Neural progenitor cell (in vitro differentiated cells): ENCODE measurements at regions not wholly inside any gene's neighbourhood (a gene's known extent, or its start where the extent isn't known, plus 50 kb on each side); places are given as distances from the start of the nearest gene placed in this dataset.

Experiments used
- DNase-seq: peaks from one replicate; pipeline ENCODE4 v3.0.0-alpha.2; 2016; ENCODE audit warnings: low spot score
- H2AFZ ChIP-seq: fragments of 200-600 bp; sonication (generic); replicated peaks from 2 replicates; pipeline ENCODE4 v1.6.1; 2016; ENCODE audit warnings: antibody characterized with exemption
- H3F3A ChIP-seq: fragments of 200-600 bp; sonication (generic); 2 replicates; pipeline ENCODE4 v1.6.1; 2016; ENCODE audit warnings: antibody characterized with exemption, low read depth
- H3K27ac ChIP-seq: fragments of 200-600 bp; sonication (generic); 2 replicates; pipeline ENCODE4 v1.5.1; 2016; ENCODE audit warnings: mild to moderate bottlenecking
- H3K27me3 ChIP-seq: fragments of 200-600 bp; sonication (generic); 2 replicates; pipeline ENCODE4 v1.6.1; 2016; ENCODE audit warnings: mild to moderate bottlenecking, moderate library complexity
- H3K36me3 ChIP-seq: fragments of 200-600 bp; sonication (generic); 2 replicates; pipeline ENCODE4 v1.5.1; 2016
- H3K4me1 ChIP-seq: fragments of 200-600 bp; sonication (generic); 2 replicates; pipeline ENCODE4 v1.6.1; 2016; ENCODE audit warnings: mixed run types
- H3K4me2 ChIP-seq: fragments of 200-600 bp; sonication (generic); 2 replicates; pipeline ENCODE4 v1.6.1; 2016
- H3K4me3 ChIP-seq: fragments of 200-600 bp; sonication (generic); 2 replicates; pipeline ENCODE4 v1.5.1; 2016
- H3K79me2 ChIP-seq: fragments of 200-600 bp; sonication (generic); 2 replicates; pipeline ENCODE4 v1.6.1; 2016; ENCODE audit warnings: low read depth
- H3K9ac ChIP-seq: fragments of 200-600 bp; sonication (generic); 2 replicates; pipeline ENCODE4 v1.6.1; 2016
- H3K9me3 ChIP-seq: fragments of 200-600 bp; sonication (generic); 2 replicates; pipeline ENCODE4 v1.5.1; 2016; ENCODE audit warnings: low read depth
- H4K20me1 ChIP-seq: fragments of 200-600 bp; sonication (generic); 2 replicates; pipeline ENCODE4 v1.6.1; 2016; ENCODE audit warnings: low read depth
- H3K27ac Mint-ChIP-seq: 3 replicates; pipeline ENCODE4 v1.8.0; 2021; ENCODE audit warnings: mixed read lengths
- H3K27me3 Mint-ChIP-seq: 2 replicates; pipeline ENCODE4 v1.8.0; 2022; ENCODE audit warnings: low read depth, mild to moderate bottlenecking, inconsistent platforms, moderate library complexity, mixed read lengths; ENCODE audit not compliant: insufficient read depth
- H3K36me3 Mint-ChIP-seq: 3 replicates; pipeline ENCODE4 v1.8.0; 2021; ENCODE audit warnings: mixed read lengths
- H3K4me1 Mint-ChIP-seq: 3 replicates; pipeline ENCODE4 v1.8.0; 2021; ENCODE audit warnings: mixed read lengths
- H3K4me3 Mint-ChIP-seq: 3 replicates; pipeline ENCODE4 v1.8.0; 2021; ENCODE audit warnings: mild to moderate bottlenecking, moderate library complexity, mixed read lengths
- H3K9me3 Mint-ChIP-seq: 3 replicates; pipeline ENCODE4 v1.8.0; 2020; ENCODE audit warnings: mixed read lengths
- CTCF ChIP-seq: fragments of 200-600 bp; sonication (generic); IDR thresholded peaks from 2 replicates; pipeline ENCODE4 v1.5.1; 2017; ENCODE audit warnings: antibody characterized with exemption, mild to moderate bottlenecking
- EZH2 ChIP-seq: fragments of 200-600 bp; sonication (generic); IDR thresholded peaks from 2 replicates; pipeline ENCODE4 v1.6.1; 2017; ENCODE audit warnings: antibody characterized with exemption, mild to moderate bottlenecking, moderate library complexity
- EZH2phosphoT487 ChIP-seq: fragments of 200-600 bp; sonication (generic); IDR thresholded peaks from 2 replicates; pipeline ENCODE4 v1.6.1; 2017; ENCODE audit warnings: antibody characterized with exemption

- Histone ChIP-seq H3K4me1 (peaks cover 30% of the 10 kb centered on the region), H3K4me2 (peak overlapping the region; percentile 91), H3K36me3 (no peaks in the 10 kb centered on the region)
Measured at GRCh38 chr9:36486933-36487481, 85.7 kb upstream of the MELK start.

GRCh38 chr9:36486329-36486932 is 86.3 kb upstream of the MELK start:
- peak; percentile 45 for DNase-seq
- Mint-ChIP-seq H3K4me1 (peaks cover 39% of the 10 kb centered on the region), H3K27me3 (peaks cover 5% of the 10 kb centered on the region), H3K4me3 (peak overlapping the region; percentile 93), H3K36me3 (peaks cover 3% of the 10 kb centered on the region), H3K9me3 (no peaks in the 10 kb centered on the region), H3K27ac (peak overlapping the region; percentile 66)
- H3F3A ChIP-seq: peaks cover 43% of the 10 kb centered on the region
- peak overlapping the region; percentile 91 for H3K4me3 ChIP-seq
- peaks cover 56% of the 10 kb centered on the region for H4K20me1 ChIP-seq
- H3K36me3 ChIP-seq: no peaks in the 10 kb centered on the region
- H3K9ac ChIP-seq: peak overlapping the region; percentile 88
- peak overlapping the region; percentile 90 for H3K27ac ChIP-seq
- no peak for TF ChIP-seq EZH2phosphoT487
- TF ChIP-seq EZH2: no peak
- no peak for TF ChIP-seq CTCF
- no peak overlapping the region for H2AFZ ChIP-seq
- peaks cover 35% of the 10 kb centered on the region for H3K4me1 ChIP-seq
- H3K4me2 ChIP-seq: peak overlapping the region; percentile 91
- no peaks in the 10 kb centered on the region for H3K27me3 ChIP-seq
- H3K9me3 ChIP-seq: no peaks in the 10 kb centered on the region
- H3K79me2 ChIP-seq: no peaks in the 10 kb centered on the region

More at GRCh38 chr9:36486933-36487481, 85.7 kb upstream of the MELK start:
- Histone ChIP-seq H3K79me2 (no peaks in the 10 kb centered on the region), H3F3A (peaks cover 43% of the 10 kb centered on the region), H3K27me3 (no peaks in the 10 kb centered on the region), H2AFZ (no peak overlapping the region), H3K4me3 (peak overlapping the region; percentile 91), H4K20me1 (peaks cover 50% of the 10 kb centered on the region), H3K27ac (peak overlapping the region; percentile 90), H3K9ac (peak overlapping the region; percentile 88), H3K9me3 (no peaks in the 10 kb centered on the region)
- DNase-seq: peak; percentile 63
- H3K4me1 Mint-ChIP-seq: peaks cover 35% of the 10 kb centered on the region
- H3K27ac Mint-ChIP-seq: no peak overlapping the region
- H3K9me3 Mint-ChIP-seq: no peaks in the 10 kb centered on the region
- no peaks in the 10 kb centered on the region for H3K36me3 Mint-ChIP-seq
- peaks cover 5% of the 10 kb centered on the region for H3K27me3 Mint-ChIP-seq
- H3K4me3 Mint-ChIP-seq: peak overlapping the region; percentile 93
- no peak for TF ChIP-seq CTCF
- no peak for TF ChIP-seq EZH2
- TF ChIP-seq EZH2phosphoT487: no peak

GRCh38 chr9:36485647-36486328 is 85.7 kb upstream of the RNF38 start:
- TF ChIP-seq EZH2: no peak
- TF ChIP-seq CTCF: no peak
- TF ChIP-seq EZH2phosphoT487: no peak
- Histone ChIP-seq H3K9ac (peak overlapping the region; percentile 88), H3K79me2 (no peaks in the 10 kb centered on the region), H3K36me3 (no peaks in the 10 kb centered on the region), H3K27ac (peak overlapping the region; percentile 90), H2AFZ (no peak overlapping the region), H3K27me3 (no peaks in the 10 kb centered on the region), H3F3A (peaks cover 43% of the 10 kb centered on the region), H3K4me1 (peaks cover 38% of the 10 kb centered on the region), H3K9me3 (no peaks in the 10 kb centered on the region), H4K20me1 (peaks cover 63% of the 10 kb centered on the region), H3K4me2 (peak overlapping the region; percentile 91), H3K4me3 (peak overlapping the region; percentile 91)
- Mint-ChIP-seq H3K4me3 (peak overlapping the region; percentile 93), H3K27ac (peak overlapping the region; percentile 66), H3K9me3 (no peaks in the 10 kb centered on the region), H3K36me3 (peaks cover 3% of the 10 kb centered on the region), H3K4me1 (peaks cover 42% of the 10 kb centered on the region), H3K27me3 (peaks cover 5% of the 10 kb centered on the region)
- peak; percentile 68 for DNase-seq
